ENCODE measurements at regions not wholly inside any gene's neighbourhood (a gene's known extent, or its start where the extent isn't known, plus 50 kb on each side); places are given as distances from the start of the nearest gene placed in this dataset.

GRCh38 chr13:38002606-38003005 is 133.0 kb upstream of the TRPC4 start:
- Histone ChIP-seq H3K27ac (ENCODE audit: low read depth, low read length) (no peak overlapping the region), H3K9me3 (ENCODE audit: control insufficient read depth, insufficient read depth, low read length) (no peaks in the 10 kb centered on the region), H3K27me3 (ENCODE audit: control insufficient read depth, insufficient read depth, low read length) (no peaks in the 10 kb centered on the region), H3K4me3 (ENCODE audit: low read depth, low read length) (no peak overlapping the region)
- TF ChIP-seq CTCF (IDR thresholded peaks at IDR 0.05; ENCODE audit: low read depth, low read length), result no peak
- CTCF ChIA-PET, result no interaction called here
- POLR2A ChIA-PET, result interaction anchor here (0.6 kb wide), 1 partner anchor 200 kb away, joined by 4 read pairs; no protein-coding TSS in a partner anchor
- DNase-seq (ENCODE audit: low read depth, low spot score), result no peak

GRCh38 chr13:37997641-37998040 is 128.1 kb upstream of the TRPC4 start:
- Histone ChIP-seq H3K9me3 (ENCODE audit: control insufficient read depth, insufficient read depth, low read length) (no peaks in the 10 kb centered on the region), H3K4me3 (ENCODE audit: low read depth, low read length) (no peak overlapping the region), H3K27ac (ENCODE audit: low read depth, low read length) (no peak overlapping the region), H3K27me3 (ENCODE audit: control insufficient read depth, insufficient read depth, low read length) (no peaks in the 10 kb centered on the region)
- no peak for DNase-seq (ENCODE audit: low read depth, low spot score)
- TF ChIP-seq CTCF (IDR thresholded peaks at IDR 0.05; ENCODE audit: low read depth, low read length), result no peak
- POLR2A ChIA-PET, result no interaction called here
- CTCF ChIA-PET, result no interaction called here

GRCh38 chr13:37995092-37995491 is 125.5 kb upstream of the TRPC4 start:
- H3K27ac ChIP-seq (ENCODE audit: low read depth, low read length), result no peak overlapping the region
- CTCF ChIA-PET, result no interaction called here
- POLR2A ChIA-PET, result no interaction called here
- no peak overlapping the region for H3K4me3 ChIP-seq (ENCODE audit: low read depth, low read length)
- no peaks in the 10 kb centered on the region for H3K27me3 ChIP-seq (ENCODE audit: control insufficient read depth, insufficient read depth, low read length)
- TF ChIP-seq CTCF (IDR thresholded peaks at IDR 0.05; ENCODE audit: low read depth, low read length), result no peak
- no peaks in the 10 kb centered on the region for H3K9me3 ChIP-seq (ENCODE audit: control insufficient read depth, insufficient read depth, low read length)
- DNase-seq (ENCODE audit: low read depth, low spot score), result no peak

GRCh38 chr13:37986811-37987210 is 117.2 kb upstream of the TRPC4 start:
- no peaks in the 10 kb centered on the region for H3K27me3 ChIP-seq (ENCODE audit: control insufficient read depth, insufficient read depth, low read length)
- H3K27ac ChIP-seq (ENCODE audit: low read depth, low read length), result no peak overlapping the region
- DNase-seq (ENCODE audit: low read depth, low spot score), result no peak
- no peak for TF ChIP-seq CTCF (IDR thresholded peaks at IDR 0.05; ENCODE audit: low read depth, low read length)
- H3K4me3 ChIP-seq (ENCODE audit: low read depth, low read length), result no peak overlapping the region
- POLR2A ChIA-PET, result no interaction called here
- no peaks in the 10 kb centered on the region for H3K9me3 ChIP-seq (ENCODE audit: control insufficient read depth, insufficient read depth, low read length)
- CTCF ChIA-PET, result no interaction called here

GRCh38 chr13:37985281-37985680 is 115.7 kb upstream of the TRPC4 start:
- no peak for TF ChIP-seq CTCF (IDR thresholded peaks at IDR 0.05; ENCODE audit: low read depth, low read length)
- no peak overlapping the region for H3K27ac ChIP-seq (ENCODE audit: low read depth, low read length)
- ChIA-PET POLR2A (no interaction called here), CTCF (interaction anchor here (0.8 kb wide), 1 partner anchor 344 kb away, joined by 3 read pairs; no protein-coding TSS in a partner anchor)
- DNase-seq (ENCODE audit: low read depth, low spot score), result no peak
- no peak overlapping the region for H3K4me3 ChIP-seq (ENCODE audit: low read depth, low read length)
- no peaks in the 10 kb centered on the region for H3K9me3 ChIP-seq (ENCODE audit: control insufficient read depth, insufficient read depth, low read length)
- H3K27me3 ChIP-seq (ENCODE audit: control insufficient read depth, insufficient read depth, low read length), result no peaks in the 10 kb centered on the region
